Stimulated activated naive CD8-positive, alpha-beta T cell treated with anti-CD3 and anti-CD28 coated beads, Interleukin-15, Interleukin-2, amounts not matched to agents 100 ng/mL and 50 ng/mL, for 24 hours (primary cell): ENCODE measurements at regions not wholly inside any gene's neighbourhood (a gene's known extent, or its start where the extent isn't known, plus 50 kb on each side); places are given as distances from the start of the nearest gene placed in this dataset.
"Not testable (repeated sequence)": the region's sequence is repeated elsewhere in the genome, so short reads cannot be mapped to it uniquely, and the experiment has no call there.

Experiments used
- H3K27ac Mint-ChIP-seq: one replicate; pipeline ENCODE4 v1.8.0; 2021; ENCODE audit warnings: mild to moderate bottlenecking, mixed read lengths
- H3K27me3 Mint-ChIP-seq: one replicate; pipeline ENCODE4 v1.8.0; 2021; ENCODE audit warnings: mixed read lengths
- H3K36me3 Mint-ChIP-seq: one replicate; pipeline ENCODE4 v1.8.0; 2021; ENCODE audit warnings: low read depth, mixed read lengths
- H3K4me1 Mint-ChIP-seq: one replicate; pipeline ENCODE4 v1.8.0; 2021; ENCODE audit warnings: low read depth, mixed read lengths
- H3K4me3 Mint-ChIP-seq: one replicate; pipeline ENCODE4 v1.8.0; 2021; ENCODE audit warnings: mild to moderate bottlenecking, mixed read lengths
- H3K9me3 Mint-ChIP-seq: one replicate; pipeline ENCODE4 v1.8.0; 2021; ENCODE audit warnings: mixed read lengths

DNA sequence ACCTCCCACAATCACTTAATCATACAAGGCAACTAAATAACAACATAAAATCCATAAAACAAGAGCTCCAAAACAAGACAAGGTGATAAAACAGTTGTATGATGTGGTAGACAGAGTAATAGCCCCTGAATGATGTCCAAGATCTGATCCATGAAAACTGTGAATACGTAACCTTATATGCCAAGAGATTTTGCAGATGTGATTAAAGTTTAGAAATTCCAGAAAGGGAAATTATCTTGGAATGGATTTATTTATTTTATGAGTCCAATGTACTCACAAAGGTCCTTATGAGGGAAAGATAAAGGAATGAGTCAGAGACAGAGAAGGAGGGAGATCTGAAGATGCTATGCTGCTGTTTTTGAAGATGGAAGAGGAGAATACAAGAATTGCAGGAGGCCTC, 1775.7 kb upstream of the C9orf72 start:
- Mint-ChIP-seq H3K9me3 (peaks cover 7% of the 10 kb centered on the region), H3K36me3 (no peaks in the 10 kb centered on the region), H3K27me3 (no peaks in the 10 kb centered on the region), H3K4me1 (no peaks in the 10 kb centered on the region), H3K27ac (no peak overlapping the region), H3K4me3 (no peak overlapping the region)

DNA sequence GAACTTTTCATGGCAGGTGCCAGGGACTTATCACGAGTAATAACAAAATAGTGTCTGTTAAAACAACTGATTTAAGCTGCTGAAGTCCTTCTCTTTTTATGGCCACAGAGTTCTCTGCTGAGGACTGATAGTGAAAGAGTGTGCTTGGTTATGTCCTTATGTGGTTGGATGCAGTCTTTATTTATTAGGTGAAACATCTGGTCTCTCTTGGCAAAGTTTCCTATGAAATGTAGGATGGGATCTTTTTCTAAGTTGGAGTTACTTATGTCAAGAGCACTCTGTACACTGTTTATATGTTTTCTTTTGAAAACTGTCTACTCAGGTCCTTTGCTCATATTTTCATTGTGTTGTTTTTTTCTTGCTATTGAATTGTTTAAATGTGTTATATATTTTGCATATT, 1816.1 kb upstream of the C9orf72 start:
- no peaks in the 10 kb centered on the region for H3K4me1 Mint-ChIP-seq
- no peak overlapping the region for H3K4me3 Mint-ChIP-seq
- H3K9me3 Mint-ChIP-seq, result peaks cover 3% of the 10 kb centered on the region
- no peak overlapping the region for H3K27ac Mint-ChIP-seq
- H3K27me3 Mint-ChIP-seq, result no peaks in the 10 kb centered on the region
- no peaks in the 10 kb centered on the region for H3K36me3 Mint-ChIP-seq

DNA sequence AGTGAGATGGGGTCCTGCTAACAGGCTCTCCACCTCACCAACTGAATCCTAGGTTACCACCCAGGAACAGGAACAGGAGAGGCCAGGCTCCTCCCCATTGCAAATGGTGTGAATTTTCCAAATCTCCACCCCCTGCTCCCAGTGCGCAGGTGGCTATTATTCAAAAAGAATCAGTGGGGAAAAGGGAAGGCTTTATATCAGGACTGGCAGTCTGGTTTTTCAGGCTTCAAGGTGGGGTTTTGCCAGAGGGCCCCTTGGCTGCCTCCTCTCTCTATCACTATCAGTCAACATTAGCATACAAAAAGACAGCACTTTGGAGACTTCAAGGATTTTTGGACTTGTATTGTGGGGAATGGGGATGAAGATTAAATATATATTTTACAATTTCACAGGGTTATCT, 1817.6 kb upstream of the C9orf72 start:
- Mint-ChIP-seq H3K27me3 (no peaks in the 10 kb centered on the region), H3K4me1 (no peaks in the 10 kb centered on the region), H3K9me3 (no peaks in the 10 kb centered on the region), H3K27ac (no peak overlapping the region), H3K36me3 (no peaks in the 10 kb centered on the region), H3K4me3 (no peak overlapping the region)

DNA sequence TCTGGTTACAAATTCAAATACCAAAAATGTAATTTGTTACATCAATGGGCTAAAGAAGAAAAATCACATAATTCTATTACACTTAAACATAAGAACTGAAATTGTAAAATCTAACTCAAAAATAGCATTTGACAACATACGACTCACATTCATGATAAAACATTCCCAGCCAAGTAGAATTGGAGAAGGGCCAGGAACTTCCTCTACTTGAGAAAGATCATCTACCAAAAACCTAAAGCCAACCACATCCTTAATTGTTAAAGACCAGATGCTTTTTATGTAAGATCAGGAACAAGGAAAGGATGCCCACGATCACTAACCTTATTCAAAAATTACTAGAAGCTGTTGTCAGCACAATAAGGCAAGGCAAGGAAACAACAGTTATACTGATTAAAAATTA, 1819.8 kb upstream of the C9orf72 start:
- Mint-ChIP-seq H3K27ac (no peak overlapping the region), H3K27me3 (no peaks in the 10 kb centered on the region), H3K9me3 (no peaks in the 10 kb centered on the region), H3K36me3 (no peaks in the 10 kb centered on the region), H3K4me3 (no peak overlapping the region), H3K4me1 (no peaks in the 10 kb centered on the region)

DNA sequence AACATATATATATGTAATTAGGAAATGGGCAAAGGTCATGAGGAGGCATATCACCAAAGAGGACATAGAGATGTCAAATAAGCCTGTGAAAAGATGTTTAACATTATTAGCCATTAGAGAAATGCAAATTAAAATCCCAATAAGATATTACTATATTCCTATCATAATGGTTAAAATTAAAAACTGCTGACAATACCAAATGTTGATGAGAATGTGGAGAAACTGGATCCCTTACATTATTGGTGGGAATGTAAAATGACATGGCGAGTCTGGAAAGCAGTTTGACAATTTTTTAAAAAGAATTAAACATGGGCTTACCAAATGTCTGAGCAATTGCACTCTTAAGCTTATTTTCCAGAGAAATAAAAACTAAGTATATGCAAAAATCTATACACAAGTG, 1821.6 kb upstream of the C9orf72 start:
- no peak overlapping the region for H3K27ac Mint-ChIP-seq
- no peak overlapping the region for H3K4me3 Mint-ChIP-seq
- H3K4me1 Mint-ChIP-seq, result no peaks in the 10 kb centered on the region
- no peaks in the 10 kb centered on the region for H3K27me3 Mint-ChIP-seq
- peaks cover 4% of the 10 kb centered on the region for H3K9me3 Mint-ChIP-seq
- no peaks in the 10 kb centered on the region for H3K36me3 Mint-ChIP-seq

DNA sequence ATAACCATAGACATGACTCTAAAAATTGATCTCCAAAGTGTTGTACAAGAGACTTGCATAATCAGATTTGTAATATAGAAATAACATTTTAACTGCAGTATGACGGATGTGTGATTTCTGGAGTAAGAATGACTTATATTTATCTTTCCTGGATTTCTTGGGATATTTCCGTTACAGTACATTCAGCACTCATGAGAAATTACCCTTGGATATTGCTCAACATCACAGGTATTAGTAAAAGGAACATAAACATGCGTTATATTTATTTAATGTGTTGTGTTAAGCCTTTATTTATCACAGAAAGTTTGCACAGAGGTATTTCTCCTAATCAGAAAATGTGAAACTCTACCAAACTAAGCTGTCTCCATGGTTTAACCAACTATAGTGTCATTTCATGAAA, 1823.9 kb upstream of the C9orf72 start:
- Mint-ChIP-seq H3K4me3 (no peak overlapping the region), H3K9me3 (peaks cover 4% of the 10 kb centered on the region), H3K27me3 (no peaks in the 10 kb centered on the region), H3K36me3 (no peaks in the 10 kb centered on the region), H3K27ac (no peak overlapping the region), H3K4me1 (no peaks in the 10 kb centered on the region)

DNA sequence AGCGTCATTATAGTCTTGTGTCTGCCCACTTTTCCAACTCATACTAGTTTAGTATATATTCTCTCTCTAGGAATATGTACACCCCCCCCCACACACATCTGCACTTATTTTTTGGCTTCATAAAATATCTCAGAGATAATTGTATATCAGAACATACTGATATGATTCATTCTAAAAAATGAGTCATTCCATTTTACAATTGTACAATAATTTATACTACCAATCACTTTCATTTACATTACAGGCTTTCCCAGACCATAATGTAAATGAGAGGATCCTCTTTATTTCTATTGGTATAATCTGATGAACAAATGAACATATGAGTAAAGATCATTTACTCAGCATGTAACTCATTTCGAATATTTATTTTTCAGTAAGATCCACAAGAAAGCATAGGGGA, 1842.9 kb upstream of the C9orf72 start:
- no peak overlapping the region for H3K4me3 Mint-ChIP-seq
- no peaks in the 10 kb centered on the region for H3K4me1 Mint-ChIP-seq
- no peak overlapping the region for H3K27ac Mint-ChIP-seq
- H3K27me3 Mint-ChIP-seq, result no peaks in the 10 kb centered on the region
- no peaks in the 10 kb centered on the region for H3K36me3 Mint-ChIP-seq
- H3K9me3 Mint-ChIP-seq, result no peaks in the 10 kb centered on the region

DNA sequence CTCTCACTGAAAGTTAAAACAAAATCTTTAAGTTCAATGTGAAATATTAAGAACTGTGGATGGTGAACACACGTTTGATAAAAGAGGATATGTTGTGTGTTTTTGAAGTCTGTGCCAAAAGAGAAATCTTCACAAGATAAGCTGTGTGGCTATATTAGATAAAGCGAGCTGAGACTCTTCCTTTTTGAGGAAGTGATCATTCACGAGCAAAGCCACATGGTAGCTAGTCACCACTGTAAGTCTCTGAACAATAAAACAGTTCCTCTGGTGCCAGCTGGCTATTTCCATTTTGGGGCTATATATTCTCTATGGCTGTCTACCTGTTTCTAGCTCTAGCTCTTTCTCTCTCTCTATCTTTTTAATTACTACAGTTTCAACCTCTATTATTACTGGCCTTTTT, 1849.2 kb upstream of the C9orf72 start:
- no peaks in the 10 kb centered on the region for H3K4me1 Mint-ChIP-seq
- no peaks in the 10 kb centered on the region for H3K36me3 Mint-ChIP-seq
- no peaks in the 10 kb centered on the region for H3K9me3 Mint-ChIP-seq
- no peak overlapping the region for H3K27ac Mint-ChIP-seq
- no peaks in the 10 kb centered on the region for H3K27me3 Mint-ChIP-seq
- no peak overlapping the region for H3K4me3 Mint-ChIP-seq

DNA sequence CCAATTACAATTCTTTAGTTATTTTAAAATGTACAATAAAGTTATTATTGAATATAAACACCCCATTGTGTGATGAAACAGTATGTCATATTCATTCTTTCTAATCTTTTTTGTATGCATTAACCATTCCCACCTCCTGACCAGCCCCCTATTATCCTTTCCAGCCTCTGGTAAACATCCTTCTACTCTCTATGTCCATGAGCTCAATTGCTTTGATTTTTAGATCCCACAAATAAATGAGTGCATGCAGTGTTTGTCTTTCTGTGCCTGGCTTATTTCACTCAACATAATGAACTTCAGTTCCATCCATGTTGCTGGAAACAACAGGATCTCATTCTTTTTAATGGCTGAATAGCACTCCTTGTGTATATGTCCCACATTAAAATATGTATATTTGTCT, 1858.9 kb upstream of the C9orf72 start:
- no peak overlapping the region for H3K4me3 Mint-ChIP-seq
- H3K27me3 Mint-ChIP-seq, result no peaks in the 10 kb centered on the region
- H3K4me1 Mint-ChIP-seq, result no peaks in the 10 kb centered on the region
- H3K9me3 Mint-ChIP-seq, result peaks cover 19% of the 10 kb centered on the region
- no peak overlapping the region for H3K27ac Mint-ChIP-seq
- H3K36me3 Mint-ChIP-seq, result no peaks in the 10 kb centered on the region

DNA sequence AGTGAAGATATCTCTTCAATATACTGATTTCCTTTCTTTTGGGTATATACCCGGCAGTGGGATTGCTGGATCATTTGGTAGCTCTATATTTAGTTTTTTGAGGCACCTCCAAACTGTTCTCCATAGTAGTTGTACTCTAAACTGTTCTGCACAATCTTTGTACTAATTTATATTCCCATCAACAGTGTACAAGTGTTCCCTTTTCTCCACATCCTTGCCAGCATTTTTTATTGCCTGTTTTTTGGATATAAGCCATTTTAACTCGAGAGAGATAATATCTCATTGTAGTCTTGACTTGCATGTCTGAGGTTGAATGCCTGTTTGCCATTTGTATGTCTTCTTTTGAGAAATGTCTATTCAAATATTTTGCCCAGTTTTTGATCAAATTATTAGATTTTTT, 1859.4 kb upstream of the C9orf72 start:
- H3K4me1 Mint-ChIP-seq, H3K27me3 Mint-ChIP-seq, H3K36me3 Mint-ChIP-seq, H3K27ac Mint-ChIP-seq, H3K4me3 Mint-ChIP-seq: not testable (repeated sequence)
- peaks cover 19% of the 10 kb centered on the region for H3K9me3 Mint-ChIP-seq

DNA sequence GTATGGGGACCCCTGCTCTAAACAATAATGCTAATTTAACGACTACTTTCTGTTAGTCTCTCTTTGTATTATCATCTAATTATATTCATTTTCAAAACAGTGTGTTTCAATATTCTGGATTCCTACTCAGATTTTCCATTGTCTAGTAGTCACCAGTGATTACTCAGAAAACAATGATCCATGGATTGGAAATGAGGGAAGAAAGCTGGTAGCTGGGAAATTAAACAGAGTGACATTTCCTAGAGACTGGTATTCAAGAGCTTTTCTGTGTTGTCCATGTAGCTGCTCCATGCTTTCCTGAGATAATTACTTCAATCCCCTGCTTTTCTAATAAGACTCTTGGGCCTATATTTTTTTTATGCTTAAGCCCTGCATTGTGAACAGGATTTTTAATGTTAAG, 1862.1 kb upstream of the C9orf72 start:
- Mint-ChIP-seq H3K27me3 (no peaks in the 10 kb centered on the region), H3K9me3 (peaks cover 13% of the 10 kb centered on the region), H3K36me3 (no peaks in the 10 kb centered on the region), H3K27ac (no peak overlapping the region), H3K4me1 (no peaks in the 10 kb centered on the region), H3K4me3 (no peak overlapping the region)

DNA sequence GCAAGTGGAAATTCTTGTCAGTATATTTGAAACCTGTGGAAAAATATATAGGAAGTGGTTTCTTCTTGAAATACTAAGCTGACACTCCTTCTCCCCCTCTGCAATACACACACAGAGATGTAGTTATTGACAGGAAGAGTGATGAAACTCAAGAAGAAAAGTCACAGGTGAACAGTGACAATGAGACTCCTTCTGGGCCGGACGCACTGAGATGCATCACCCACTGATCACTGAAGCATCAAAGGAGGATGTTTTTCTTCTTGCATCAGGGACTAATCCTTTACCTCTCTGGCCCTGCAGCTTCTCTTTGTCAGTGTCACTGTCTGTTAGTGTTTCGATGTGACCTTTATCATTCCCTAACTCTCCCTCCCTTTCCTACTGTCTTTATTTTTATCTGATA, 1864.2 kb upstream of the C9orf72 start:
- Mint-ChIP-seq H3K36me3 (no peaks in the 10 kb centered on the region), H3K27ac (no peak overlapping the region)

DNA sequence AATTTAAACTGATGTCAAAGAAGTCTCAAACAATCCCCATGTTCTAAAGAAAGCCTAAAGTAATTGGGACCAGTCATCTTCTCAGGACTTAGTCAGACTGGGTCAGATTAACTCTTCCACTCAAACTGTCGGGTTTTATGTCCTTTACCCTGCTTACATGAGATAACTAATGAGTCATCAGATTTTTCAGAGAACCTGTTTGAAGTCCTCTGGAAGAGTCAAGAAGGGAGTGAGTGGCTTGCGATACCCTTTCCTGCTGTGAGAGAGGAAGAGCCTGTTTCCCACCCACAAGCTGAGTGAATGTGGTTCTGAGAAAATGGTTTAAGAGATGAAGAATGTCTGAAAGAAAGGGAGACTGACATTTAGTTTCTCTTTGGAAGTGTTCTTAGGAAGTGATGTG, 1866.7 kb upstream of the C9orf72 start:
- Mint-ChIP-seq H3K9me3 (no peaks in the 10 kb centered on the region), H3K27me3 (no peaks in the 10 kb centered on the region), H3K4me3 (no peak overlapping the region), H3K27ac (no peak overlapping the region), H3K4me1 (no peaks in the 10 kb centered on the region), H3K36me3 (no peaks in the 10 kb centered on the region)

More for the DNA sequence above, 1864.2 kb upstream of the C9orf72 start:
- H3K4me3 Mint-ChIP-seq, result no peak overlapping the region
- H3K27me3 Mint-ChIP-seq, result no peaks in the 10 kb centered on the region
- H3K4me1 Mint-ChIP-seq, result no peaks in the 10 kb centered on the region
- peaks cover 8% of the 10 kb centered on the region for H3K9me3 Mint-ChIP-seq

DNA sequence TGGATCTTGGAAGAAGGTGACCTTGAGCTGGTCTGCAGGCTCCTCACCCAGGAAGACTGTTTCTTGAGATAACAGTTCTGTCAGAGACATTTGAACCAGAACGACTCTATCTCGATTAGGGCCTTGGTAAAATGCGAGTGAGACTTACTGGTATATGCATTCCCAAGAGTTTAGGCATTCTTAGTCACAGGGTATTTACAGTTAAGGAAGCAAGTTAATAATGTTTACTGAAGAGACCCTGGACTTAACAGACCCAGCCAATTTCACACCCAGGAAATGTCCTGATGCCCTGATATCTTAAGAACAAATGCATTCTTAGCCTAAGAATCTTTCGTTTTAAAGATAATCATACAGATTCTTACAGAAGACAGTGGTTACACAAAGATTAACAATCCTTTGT, 1867.2 kb upstream of the C9orf72 start:
- Mint-ChIP-seq H3K36me3 (no peaks in the 10 kb centered on the region), H3K27ac (no peak overlapping the region), H3K9me3 (no peaks in the 10 kb centered on the region), H3K27me3 (no peaks in the 10 kb centered on the region), H3K4me1 (no peaks in the 10 kb centered on the region), H3K4me3 (no peak overlapping the region)

DNA sequence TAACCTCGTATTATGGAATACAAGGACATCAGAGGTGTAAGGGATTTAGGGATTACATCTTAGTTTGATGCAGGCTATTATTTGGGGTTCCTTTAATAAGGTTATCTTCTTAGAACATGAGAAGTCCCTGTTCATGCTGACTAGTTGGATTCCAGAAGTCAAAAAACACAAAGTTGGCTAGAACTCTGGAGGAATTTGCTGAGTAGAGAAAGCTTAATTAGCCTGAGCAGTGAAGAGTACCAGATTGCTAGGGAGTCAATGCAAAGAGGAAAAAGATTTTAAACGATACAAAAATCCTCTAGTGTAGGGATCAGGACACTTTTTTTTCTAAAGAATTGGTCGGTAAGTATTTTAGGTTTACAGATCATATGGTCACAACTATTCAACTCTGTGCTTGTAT, 1872.5 kb upstream of the C9orf72 start:
- Mint-ChIP-seq H3K36me3 (no peaks in the 10 kb centered on the region), H3K27ac (no peak overlapping the region), H3K4me1 (no peaks in the 10 kb centered on the region), H3K4me3 (no peak overlapping the region), H3K9me3 (no peaks in the 10 kb centered on the region), H3K27me3 (no peaks in the 10 kb centered on the region)

DNA sequence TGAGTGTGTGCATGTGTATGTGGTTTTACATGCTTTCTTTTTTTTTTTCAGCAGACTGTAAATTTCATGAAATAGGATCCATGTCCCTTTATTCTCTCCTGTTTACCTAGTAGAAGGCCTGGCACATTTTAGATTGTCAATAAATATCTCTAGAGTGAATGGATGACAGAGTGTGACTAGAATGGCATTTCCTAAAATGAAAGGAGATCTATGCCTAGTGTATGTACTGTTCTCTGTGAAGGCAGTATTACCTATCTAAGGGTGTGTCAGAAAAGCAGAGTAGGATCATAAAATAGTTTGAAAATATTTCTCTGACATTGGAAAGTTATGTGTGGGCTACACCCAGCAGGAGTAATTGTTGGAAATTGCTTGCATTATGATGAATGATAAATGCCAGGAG, 1876.0 kb upstream of the C9orf72 start:
- Mint-ChIP-seq H3K36me3 (no peaks in the 10 kb centered on the region), H3K9me3 (peaks cover 7% of the 10 kb centered on the region), H3K27me3 (no peaks in the 10 kb centered on the region), H3K27ac (no peak overlapping the region), H3K4me1 (no peaks in the 10 kb centered on the region), H3K4me3 (no peak overlapping the region)

DNA sequence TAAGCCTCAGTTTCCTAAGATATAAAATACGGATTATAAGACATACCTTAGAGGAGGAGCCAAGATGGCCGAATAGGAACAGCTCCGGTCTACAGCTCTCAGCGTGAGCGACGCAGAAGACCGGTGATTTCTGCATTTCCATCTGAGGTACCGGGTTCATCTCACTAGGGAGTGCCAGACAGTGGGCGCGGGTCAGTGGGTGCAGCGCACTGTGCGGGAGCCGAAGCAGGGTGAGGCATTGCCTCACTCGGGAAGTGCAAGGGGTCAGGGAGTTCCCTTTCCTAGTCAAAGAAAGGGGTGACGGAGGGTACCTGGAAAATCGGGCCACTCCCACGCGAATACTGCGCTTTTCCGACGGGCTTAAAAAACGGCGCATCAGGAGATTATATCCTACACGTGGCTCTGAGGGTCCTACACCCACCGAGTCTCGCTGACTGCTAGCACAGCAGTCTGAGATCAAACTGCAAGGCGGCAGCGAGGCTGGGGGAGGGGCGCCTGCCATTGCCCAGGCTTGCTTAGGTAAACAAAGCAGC, 1877.1 kb upstream of the C9orf72 start:
- not testable (repeated sequence) for H3K27me3 Mint-ChIP-seq, H3K27ac Mint-ChIP-seq, H3K4me1 Mint-ChIP-seq, H3K9me3 Mint-ChIP-seq, H3K4me3 Mint-ChIP-seq, H3K36me3 Mint-ChIP-seq
